ENCODE measurements at regions not wholly inside any gene's neighbourhood (a gene's known extent, or its start where the extent isn't known, plus 50 kb on each side); places are given as distances from the start of the nearest gene placed in this dataset.

- ATAC-seq (no peak), DNase-seq (no peak)
- TF ChIP-seq CTCF (IDR thresholded peaks at IDR 0.05), result no peak
- ChIA-PET CTCF (no interaction called here), POLR2A (interaction anchor here (0.6 kb wide), 1 partner anchor 372 kb away, joined by 3 read pairs; no protein-coding TSS in a partner anchor)
- intact Hi-C loops (cut with micrococcal nuclease), result no loop called here
- Mint-ChIP-seq H3K4me1 (ENCODE audit: low read depth) (no peaks in the 10 kb centered on the region), H3K4me3 (no peak overlapping the region), H3K27ac (no peak overlapping the region), H3K27me3 (no peaks in the 10 kb centered on the region), H3K36me3 (ENCODE audit: low read depth) (no peaks in the 10 kb centered on the region), H3K9me3 (peaks cover 3% of the 10 kb centered on the region)
These were observed 183.3 kb upstream of the LRRC3B start for GRCh38 chr3:26438981-26439884.

- no peak for ATAC-seq
- intact Hi-C loops (cut with micrococcal nuclease), result no loop called here
- Mint-ChIP-seq H3K9me3 (no peaks in the 10 kb centered on the region), H3K4me3 (no peak overlapping the region), H3K4me1 (ENCODE audit: low read depth) (no peaks in the 10 kb centered on the region), H3K36me3 (ENCODE audit: low read depth) (no peaks in the 10 kb centered on the region), H3K27ac (no peak overlapping the region), H3K27me3 (no peaks in the 10 kb centered on the region)
- ChIA-PET POLR2A (no interaction called here), CTCF (no interaction called here)
- TF ChIP-seq CTCF (IDR thresholded peaks at IDR 0.05), result no peak
- no peak for DNase-seq
These were observed 172.6 kb upstream of the LRRC3B start for GRCh38 chr3:26449996-26450395.

GRCh38 chr3:26452363-26452762, 170.2 kb upstream of the LRRC3B start:
- Mint-ChIP-seq H3K4me1 (ENCODE audit: low read depth) (no peaks in the 10 kb centered on the region), H3K4me3 (no peak overlapping the region), H3K27ac (no peak overlapping the region), H3K36me3 (ENCODE audit: low read depth) (no peaks in the 10 kb centered on the region), H3K27me3 (no peaks in the 10 kb centered on the region), H3K9me3 (no peaks in the 10 kb centered on the region)
- CTCF ChIA-PET, result no interaction called here
- POLR2A ChIA-PET, result no interaction called here
- DNase-seq (no peak), ATAC-seq (no peak)
- intact Hi-C loops (cut with micrococcal nuclease), result no loop called here
- TF ChIP-seq CTCF (IDR thresholded peaks at IDR 0.05), result no peak

- TF ChIP-seq CTCF (IDR thresholded peaks at IDR 0.05), result no peak
- DNase-seq (no peak), ATAC-seq (no peak)
- intact Hi-C loops (cut with micrococcal nuclease), result no loop called here
- no peaks in the 10 kb centered on the region for H3K4me1 Mint-ChIP-seq (ENCODE audit: low read depth)
- no peaks in the 10 kb centered on the region for H3K27me3 Mint-ChIP-seq
- no peaks in the 10 kb centered on the region for H3K36me3 Mint-ChIP-seq (ENCODE audit: low read depth)
- no peak overlapping the region for H3K27ac Mint-ChIP-seq
- H3K4me3 Mint-ChIP-seq, result no peak overlapping the region
- peaks cover 5% of the 10 kb centered on the region for H3K9me3 Mint-ChIP-seq
- ChIA-PET CTCF (no interaction called here), POLR2A (no interaction called here)
These were observed 161.6 kb upstream of the LRRC3B start for GRCh38 chr3:26460985-26461384.

GRCh38 chr3:26472345-26472744, 150.2 kb upstream of the LRRC3B start:
- no peak for ATAC-seq
- Mint-ChIP-seq H3K4me3 (no peak overlapping the region), H3K27ac (no peak overlapping the region), H3K27me3 (no peaks in the 10 kb centered on the region), H3K9me3 (peaks cover 26% of the 10 kb centered on the region), H3K4me1 (ENCODE audit: low read depth) (no peaks in the 10 kb centered on the region), H3K36me3 (ENCODE audit: low read depth) (no peaks in the 10 kb centered on the region)
- no peak for DNase-seq
- ChIA-PET POLR2A (no interaction called here), CTCF (no interaction called here)
- TF ChIP-seq CTCF (IDR thresholded peaks at IDR 0.05), result no peak
- intact Hi-C loops (cut with micrococcal nuclease), result no loop called here

All from activated CD8-positive, alpha-beta T cell treated with anti-CD3 and anti-CD28 coated beads for 36 hours (primary cell).